ENCODE measurements at regions not wholly inside any gene's neighbourhood (a gene's known extent, or its start where the extent isn't known, plus 50 kb on each side); places are given as distances from the start of the nearest gene placed in this dataset.
"Not testable (repeated sequence)": the region's sequence is repeated elsewhere in the genome, so short reads cannot be mapped to it uniquely, and the experiment has no call there.

- DNase-seq: no peak
Observed at GRCh38 chr5:163022582-163023128, 414.7 kb upstream of the CCNG1 start.

- no peak for DNase-seq
Observed at GRCh38 chr5:163023846-163024245, 413.5 kb upstream of the CCNG1 start.

- DNase-seq: no peak
Observed at GRCh38 chr5:163024936-163025335, 412.5 kb upstream of the CCNG1 start.

- DNase-seq: no peak
Observed at GRCh38 chr5:163033656-163034055, 403.7 kb upstream of the CCNG1 start.

- no peak for DNase-seq
Observed at GRCh38 chr5:163041254-163041653, 396.1 kb upstream of the CCNG1 start.

- DNase-seq: no peak
Observed at GRCh38 chr5:163079618-163080017, 357.8 kb upstream of the CCNG1 start.

- DNase-seq: no peak
Observed at GRCh38 chr5:163089230-163089629, 348.2 kb upstream of the CCNG1 start.

- DNase-seq: no peak
Observed at GRCh38 chr5:163089926-163090325, 347.5 kb upstream of the CCNG1 start.

- no peak for DNase-seq
Observed at GRCh38 chr5:163094492-163095180, 342.8 kb upstream of the CCNG1 start.

GRCh38 chr5:163104464-163104863, 332.9 kb upstream of the CCNG1 start:
- no peak for DNase-seq

GRCh38 chr5:163105456-163105855, 331.9 kb upstream of the CCNG1 start:
- no peak for DNase-seq

- no peak for DNase-seq
Observed at GRCh38 chr5:163106098-163106497, 331.3 kb upstream of the CCNG1 start.

- no peak for DNase-seq
Observed at GRCh38 chr5:163108351-163108750, 329.0 kb upstream of the CCNG1 start.

GRCh38 chr5:163115011-163115410, 322.4 kb upstream of the CCNG1 start:
- DNase-seq: no peak

- not testable (repeated sequence) for DNase-seq
Observed at GRCh38 chr5:163116618-163117017, 320.8 kb upstream of the CCNG1 start.

- DNase-seq: no peak
Observed at GRCh38 chr5:163134061-163134460, 303.3 kb upstream of the CCNG1 start.

GRCh38 chr5:163135849-163136248, 301.5 kb upstream of the CCNG1 start:
- DNase-seq: no peak

- no peak for DNase-seq
Observed at GRCh38 chr5:163161512-163161911, 275.9 kb upstream of the CCNG1 start.

- no peak for DNase-seq
Observed at GRCh38 chr5:163162645-163163044, 274.8 kb upstream of the CCNG1 start.

- no peak for DNase-seq
Observed at GRCh38 chr5:163163858-163164257, 273.5 kb upstream of the CCNG1 start.

GRCh38 chr5:163165277-163165676, 272.1 kb upstream of the CCNG1 start:
- DNase-seq: no peak

- DNase-seq: not testable (repeated sequence)
Observed at GRCh38 chr5:163170161-163170560, 267.2 kb upstream of the CCNG1 start.

GRCh38 chr5:163172540-163173338, 264.7 kb upstream of the CCNG1 start:
- DNase-seq: no peak

- DNase-seq: no peak
Observed at GRCh38 chr5:163177971-163178370, 259.4 kb upstream of the CCNG1 start.
